Left lobe of liver (tissue), 2 donors: ENCODE measurements at regions not wholly inside any gene's neighbourhood (a gene's known extent, or its start where the extent isn't known, plus 50 kb on each side); places are given as distances from the start of the nearest gene placed in this dataset.

Experiments used
- ATAC-seq: fragments of 200-7000 bp; cut with Tn5 transposase; one replicate; pipeline ENCODE4 v1.9.1; 2020; ENCODE audit warnings: mild to moderate bottlenecking, moderate library complexity
- DNase-seq: peaks from one replicate; pipeline ENCODE4 v3.0.0-alpha.2; 2020; ENCODE audit warnings: low spot score
- donor health status: DM: no; HTN: no; CAD: no; lungs with moderate emphysema.
- donor health status: DM: no; HTN: yes; CAD: no.

DNA sequence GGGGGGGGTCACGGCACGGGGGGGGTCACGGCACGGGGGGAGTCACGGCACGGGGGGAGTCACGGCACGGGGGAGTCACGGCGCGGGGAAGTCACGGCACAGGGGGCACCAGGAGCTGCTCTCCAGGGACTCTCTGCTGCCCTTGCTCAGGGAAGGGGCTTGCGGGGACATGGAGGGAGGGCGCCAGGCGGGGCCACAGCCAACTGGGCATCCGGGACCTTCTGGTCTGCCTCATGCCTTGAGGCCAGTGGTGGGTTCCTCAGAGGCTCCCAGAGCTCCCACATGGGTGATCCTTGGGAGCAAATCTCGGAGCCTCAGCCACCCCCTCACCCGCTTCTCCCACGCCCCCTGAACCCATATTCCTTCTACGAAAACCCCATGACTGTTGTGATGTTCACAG is 55.8 kb upstream of the TMEM18 start:
- DNase-seq (no peak), ATAC-seq (no peak)

DNA sequence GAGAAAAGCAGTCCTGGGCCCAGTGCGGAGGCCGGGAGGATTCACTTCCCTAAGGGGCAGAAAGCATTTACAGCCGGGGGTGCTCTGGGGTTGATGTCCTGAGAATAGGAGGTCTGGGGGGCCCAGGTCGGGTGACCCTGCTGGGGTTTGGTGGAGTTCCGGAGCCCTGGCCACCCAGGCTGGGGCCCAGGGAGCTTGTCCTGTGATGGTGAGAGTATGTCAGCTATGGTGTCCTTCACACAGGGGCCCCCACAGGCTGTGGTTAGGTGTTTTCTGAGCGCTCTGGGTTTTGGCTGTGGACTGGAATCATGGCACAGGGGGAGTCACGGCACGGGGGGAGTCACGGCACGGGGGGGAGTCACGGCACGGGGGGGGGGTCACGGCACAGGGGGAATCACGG is 54.5 kb upstream of the TMEM18 start:
- DNase-seq (no peak), ATAC-seq (no peak)

DNA sequence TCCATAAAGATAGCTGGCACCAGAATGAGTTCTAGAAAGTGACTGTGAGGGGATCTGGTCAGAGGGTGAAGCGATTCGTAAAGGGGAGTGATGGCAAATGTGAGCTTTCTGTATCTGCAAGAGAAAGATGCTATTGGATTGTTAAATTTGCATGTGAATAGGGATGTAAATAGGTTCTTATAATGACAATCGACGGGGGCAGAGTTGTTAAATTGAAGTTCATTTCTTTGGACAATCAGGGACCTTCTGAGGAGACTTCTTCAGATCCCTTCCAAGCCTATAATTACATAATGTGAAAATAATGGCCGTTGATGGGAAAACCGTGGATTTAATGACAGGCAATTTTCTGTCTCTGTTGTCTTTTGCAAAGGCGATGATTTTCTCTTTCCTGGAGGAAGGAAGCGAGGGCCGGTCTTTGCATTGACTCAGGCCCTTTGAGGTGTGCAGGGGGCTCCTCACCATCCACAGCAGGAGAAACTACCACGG is 52.2 kb upstream of the TMEM18 start:
- DNase-seq (no peak), ATAC-seq (no peak)

DNA sequence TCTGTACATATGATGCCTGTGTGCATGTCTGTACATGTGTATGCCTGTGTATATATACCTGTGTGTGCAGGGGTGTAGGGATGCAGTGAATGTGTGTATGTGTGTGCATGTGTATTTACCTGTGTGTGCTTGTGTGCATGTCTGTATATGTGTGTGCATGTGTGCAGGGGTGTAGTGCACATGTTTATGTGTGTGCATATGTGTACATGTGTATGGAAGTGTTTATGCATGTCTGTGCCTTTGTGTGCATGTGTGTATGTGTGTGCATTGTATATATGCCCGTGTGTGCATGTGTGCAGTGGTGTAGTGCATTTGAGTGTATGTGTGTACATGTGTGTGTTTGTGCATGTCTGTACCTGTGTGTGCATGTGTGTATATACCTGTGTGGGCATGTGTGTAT is 51.0 kb upstream of the TMEM18 start:
- ATAC-seq (no peak), DNase-seq (no peak)

- ATAC-seq: no peak
Measured at GRCh38 chr2:727071-727470, 49.9 kb upstream of the TMEM18 start.

More at GRCh38 chr2:727071-727470, 49.9 kb upstream of the TMEM18 start:
- no peak for DNase-seq
